ENCODE measurements at regions not wholly inside any gene's neighbourhood (a gene's known extent, or its start where the extent isn't known, plus 50 kb on each side); places are given as distances from the start of the nearest gene placed in this dataset.

DNA sequence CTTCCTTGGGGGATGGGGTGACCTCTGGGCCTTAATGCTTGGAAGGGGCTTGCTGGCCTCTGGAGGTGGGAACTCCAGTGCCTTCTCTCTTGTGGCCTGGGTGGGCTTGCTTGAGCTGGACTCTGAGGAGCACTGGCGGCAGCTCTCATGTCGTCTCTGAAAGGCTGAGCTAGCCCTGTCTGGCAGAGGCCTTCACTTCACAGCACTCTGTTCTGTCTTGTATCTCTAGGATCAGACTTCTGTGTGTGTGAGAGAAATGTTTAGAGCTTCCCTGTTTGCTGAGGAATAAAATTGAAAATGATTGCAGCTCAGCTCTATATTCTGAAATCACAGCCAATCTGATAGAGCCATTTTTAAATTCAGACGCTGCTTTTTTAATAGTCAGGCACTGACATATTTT is 185.3 kb downstream of the KCNRG start:
- Histone ChIP-seq H3K4me3 (no peak overlapping the region), H3K9me3 (ENCODE audit: insufficient read depth, low read depth) (no peaks in the 10 kb centered on the region), H3K27ac (no peak overlapping the region), H3K36me3 (ENCODE audit: low read depth) (no peaks in the 10 kb centered on the region), H3K27me3 (ENCODE audit: insufficient read depth, low read depth) (no peaks in the 10 kb centered on the region), H2AFZ (no peak overlapping the region), H4K20me1 (ENCODE audit: insufficient read depth) (no peaks in the 10 kb centered on the region), H3F3A (ENCODE audit: insufficient read depth, low read depth) (no peaks in the 10 kb centered on the region), H3K4me1 (replicated peaks; ENCODE audit: insufficient read depth) (no peaks in the 10 kb centered on the region), H3K79me2 (ENCODE audit: low read depth) (no peaks in the 10 kb centered on the region), H3K4me2 (no peak overlapping the region), H3K9me2 (ENCODE audit: insufficient read depth) (no peaks in the 10 kb centered on the region)
- no peak for TF ChIP-seq EZH2 (IDR thresholded peaks at IDR 0.05; ENCODE audit: low read depth)
- TF ChIP-seq, protein P1, sequence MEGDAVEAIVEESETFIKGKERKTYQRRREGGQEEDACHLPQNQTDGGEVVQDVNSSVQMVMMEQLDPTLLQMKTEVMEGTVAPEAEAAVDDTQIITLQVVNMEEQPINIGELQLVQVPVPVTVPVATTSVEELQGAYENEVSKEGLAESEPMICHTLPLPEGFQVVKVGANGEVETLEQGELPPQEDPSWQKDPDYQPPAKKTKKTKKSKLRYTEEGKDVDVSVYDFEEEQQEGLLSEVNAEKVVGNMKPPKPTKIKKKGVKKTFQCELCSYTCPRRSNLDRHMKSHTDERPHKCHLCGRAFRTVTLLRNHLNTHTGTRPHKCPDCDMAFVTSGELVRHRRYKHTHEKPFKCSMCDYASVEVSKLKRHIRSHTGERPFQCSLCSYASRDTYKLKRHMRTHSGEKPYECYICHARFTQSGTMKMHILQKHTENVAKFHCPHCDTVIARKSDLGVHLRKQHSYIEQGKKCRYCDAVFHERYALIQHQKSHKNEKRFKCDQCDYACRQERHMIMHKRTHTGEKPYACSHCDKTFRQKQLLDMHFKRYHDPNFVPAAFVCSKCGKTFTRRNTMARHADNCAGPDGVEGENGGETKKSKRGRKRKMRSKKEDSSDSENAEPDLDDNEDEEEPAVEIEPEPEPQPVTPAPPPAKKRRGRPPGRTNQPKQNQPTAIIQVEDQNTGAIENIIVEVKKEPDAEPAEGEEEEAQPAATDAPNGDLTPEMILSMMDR (conservative IDR thresholded peaks at IDR 0.05): no peak
- no TSS peak for BruUV-seq (replicated peaks)
- DNase-seq: no peak
- POLR2A ChIA-PET (ENCODE audit: unreplicated experiment): no interaction called here
- CTCF ChIA-PET: no interaction called here
- intact Hi-C loops (cut with micrococcal nuclease; ENCODE audit: unreplicated experiment): no loop called here

DNA sequence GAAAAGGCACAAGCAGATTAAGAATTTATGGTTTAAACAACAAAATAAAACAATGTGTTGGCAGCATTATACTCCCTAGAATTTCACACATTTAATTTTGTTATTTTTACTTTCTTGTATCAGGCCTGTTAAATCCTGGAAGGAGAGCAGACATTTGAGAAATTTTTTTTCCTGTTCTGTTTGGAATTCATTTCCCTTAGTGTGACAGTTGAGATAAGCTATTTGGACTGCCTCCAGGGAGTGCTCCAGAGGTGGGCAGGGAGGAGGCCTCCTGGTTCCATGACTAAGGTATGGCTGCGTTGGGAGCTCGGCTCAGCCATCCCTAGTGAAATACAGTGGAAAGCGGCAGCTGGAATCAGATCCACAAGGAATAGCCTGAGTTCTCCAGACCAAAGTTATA is 185.7 kb downstream of the KCNRG start:
- ChIA-PET CTCF (no interaction called here), POLR2A (ENCODE audit: unreplicated experiment) (interaction anchor here (0.7 kb wide), 1 partner anchor 51 kb away, joined by 3 read pairs; no protein-coding TSS in a partner anchor)
- H3F3A ChIP-seq (ENCODE audit: insufficient read depth, low read depth): no peaks in the 10 kb centered on the region
- no peak overlapping the region for H2AFZ ChIP-seq
- H3K27ac ChIP-seq: no peak overlapping the region
- intact Hi-C loops (cut with micrococcal nuclease; ENCODE audit: unreplicated experiment): no loop called here
- H3K36me3 ChIP-seq (ENCODE audit: low read depth): no peaks in the 10 kb centered on the region
- no peak overlapping the region for H3K4me2 ChIP-seq
- no peaks in the 10 kb centered on the region for H3K9me3 ChIP-seq (ENCODE audit: insufficient read depth, low read depth)
- no peaks in the 10 kb centered on the region for H4K20me1 ChIP-seq (ENCODE audit: insufficient read depth)
- H3K9me2 ChIP-seq (ENCODE audit: insufficient read depth): no peaks in the 10 kb centered on the region
- no TSS peak for BruUV-seq (replicated peaks)
- DNase-seq: no peak
- no peaks in the 10 kb centered on the region for H3K4me1 ChIP-seq (replicated peaks; ENCODE audit: insufficient read depth)
- no peaks in the 10 kb centered on the region for H3K79me2 ChIP-seq (ENCODE audit: low read depth)
- no peak overlapping the region for H3K4me3 ChIP-seq
- H3K27me3 ChIP-seq (ENCODE audit: insufficient read depth, low read depth): no peaks in the 10 kb centered on the region
- no peak for TF ChIP-seq EZH2 (IDR thresholded peaks at IDR 0.05; ENCODE audit: low read depth)
- TF ChIP-seq, protein P1 (conservative IDR thresholded peaks at IDR 0.05): no peak

DNA sequence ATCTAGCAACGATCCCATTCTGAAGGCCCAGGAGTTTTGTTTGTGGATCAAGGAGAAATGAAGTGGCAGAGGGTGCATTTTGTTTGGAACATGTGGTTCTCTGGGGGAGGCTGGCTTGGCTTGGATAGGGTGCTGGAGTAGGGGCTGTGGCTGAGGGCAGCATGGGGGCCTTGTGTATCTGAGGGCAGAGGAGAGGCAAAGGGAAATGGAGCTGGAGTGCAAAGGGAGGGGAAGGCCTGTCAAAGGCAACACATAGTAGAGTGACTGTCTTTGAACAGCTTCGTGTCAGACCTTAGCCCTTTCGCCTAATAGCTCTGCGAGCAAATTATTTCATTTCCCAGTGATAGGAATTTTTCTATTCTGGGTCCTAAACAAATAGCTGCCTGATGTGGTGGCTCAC is 187.2 kb downstream of the KCNRG start:
- H4K20me1 ChIP-seq (ENCODE audit: insufficient read depth): no peaks in the 10 kb centered on the region
- no TSS peak for BruUV-seq (replicated peaks)
- POLR2A ChIA-PET (ENCODE audit: unreplicated experiment): no interaction called here
- TF ChIP-seq, protein P1 (conservative IDR thresholded peaks at IDR 0.05): no peak
- no peak for TF ChIP-seq EZH2 (IDR thresholded peaks at IDR 0.05; ENCODE audit: low read depth)
- intact Hi-C loops (cut with micrococcal nuclease; ENCODE audit: unreplicated experiment): no loop called here
- no peaks in the 10 kb centered on the region for H3K27me3 ChIP-seq (ENCODE audit: insufficient read depth, low read depth)
- no peaks in the 10 kb centered on the region for H3K9me3 ChIP-seq (ENCODE audit: insufficient read depth, low read depth)
- CTCF ChIA-PET: interaction anchor here (0.6 kb wide), 1 partner anchor 34 kb away, joined by 6 read pairs; no protein-coding TSS in a partner anchor
- H3K79me2 ChIP-seq (ENCODE audit: low read depth): no peaks in the 10 kb centered on the region
- H3F3A ChIP-seq (ENCODE audit: insufficient read depth, low read depth): no peaks in the 10 kb centered on the region
- H3K4me3 ChIP-seq: no peak overlapping the region
- no peak overlapping the region for H2AFZ ChIP-seq
- no peak for DNase-seq
- no peak overlapping the region for H3K4me2 ChIP-seq
- no peak overlapping the region for H3K27ac ChIP-seq
- H3K9me2 ChIP-seq (ENCODE audit: insufficient read depth): no peaks in the 10 kb centered on the region
- H3K36me3 ChIP-seq (ENCODE audit: low read depth): no peaks in the 10 kb centered on the region
- H3K4me1 ChIP-seq (replicated peaks; ENCODE audit: insufficient read depth): no peaks in the 10 kb centered on the region

All from PC-9 (cell line).